K562 (cell line): ENCODE measurements at regions not wholly inside any gene's neighbourhood (a gene's known extent, or its start where the extent isn't known, plus 50 kb on each side); places are given as distances from the start of the nearest gene placed in this dataset.

Source experiments
- CTCF ChIP-seq, 3 experiments: IDR thresholded peaks in 2 of 3; conservative IDR thresholded peaks in 1 of 3; 2 replicates each; pipeline ENCODE4 v1.5.1; 2011 to 2012; ENCODE audit warnings: low read length in 3 of 3, mild to moderate bottlenecking in 3 of 3, control low read depth in 2 of 3, improper control_type of control experiment in 1 of 3, inconsistent platforms in 1 of 3, low read depth in 1 of 3, mixed read lengths in 1 of 3, moderate library complexity in 1 of 3; ENCODE audit not compliant: insufficient read depth in 2 of 3
- EZH2 ChIP-seq: IDR thresholded peaks from 2 replicates; pipeline ENCODE4 v1.6.1; 2012; ENCODE audit warnings: low read depth, mild to moderate bottlenecking, inconsistent platforms, low read length, borderline replicate concordance
- JUN ChIP-seq, 2 experiments: sonication (generic) in 1 of 2; formaldehyde crosslinking in 1 of 2; IDR thresholded peaks; 2 replicates each; pipeline versions ENCODE4 v1.6.1 to v1.8.0; 2012 to 2022; ENCODE audit warnings: borderline replicate concordance in 2 of 2, mild to moderate bottlenecking in 2 of 2, improper control_type of control experiment in 1 of 2, low read depth in 1 of 2, low read length in 1 of 2, missing genetic modification reagents in 1 of 2
- KLF16 ChIP-seq: IDR thresholded peaks from 2 replicates; pipeline ENCODE4 v1.6.1; 2016; ENCODE audit warnings: antibody characterized with exemption
- MGA ChIP-seq: fragments of 450-650 bp; IDR thresholded peaks from 2 replicates; pipeline ENCODE4 v1.6.1; 2016; ENCODE audit warnings: mild to moderate bottlenecking, moderate library complexity
- SAP30 ChIP-seq: fragments of 200-600 bp; sonication (generic); IDR thresholded peaks from 2 replicates; pipeline ENCODE4 v1.6.1; 2012; ENCODE audit warnings: borderline replicate concordance, low read depth, mild to moderate bottlenecking, moderate library complexity, low read length, control low read depth, inconsistent platforms; ENCODE audit not compliant: insufficient read depth, poor library complexity, severe bottlenecking
- SMAD4 ChIP-seq: fragments of 250-450 bp; sonication (Bioruptor Pico); conservative IDR thresholded peaks from 2 replicates; pipeline ENCODE4 v1.8.0; 2021; ENCODE audit warnings: inconsistent platforms, mild to moderate bottlenecking, moderate library complexity
- SPI1 ChIP-seq: IDR thresholded peaks from 2 replicates; pipeline ENCODE4 v1.6.1; 2011; ENCODE audit warnings: low read depth, low read length, control low read depth, borderline replicate concordance

DNA sequence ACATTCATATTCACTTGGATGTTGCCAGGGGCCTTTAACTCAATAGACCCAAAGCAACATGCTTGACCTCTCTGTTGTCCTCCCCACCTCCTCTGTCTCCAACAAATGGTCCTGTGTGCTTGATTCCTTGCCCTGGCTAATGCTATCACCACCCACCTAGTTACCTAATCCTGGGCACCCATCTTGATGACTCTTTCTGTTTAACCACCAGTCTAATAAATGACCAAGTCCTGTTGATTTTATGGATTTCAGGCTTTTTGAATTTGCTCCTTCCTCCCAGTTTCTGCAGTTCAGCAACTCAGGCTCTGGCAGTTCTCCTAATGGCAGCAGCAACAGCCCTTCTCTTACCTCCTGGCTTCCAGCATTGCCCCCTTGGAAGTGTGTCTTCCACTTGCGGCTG, 246.3 kb upstream of the KLF4 start:
- TF ChIP-seq MGA (no peak), KLF16 (no peak), SPI1 (no peak), SAP30 (no peak), CTCF (IDR thresholded peaks at IDR 0.05 in 2 of 3, conservative IDR thresholded peaks at IDR 0.05 in 1 of 3; ENCODE audit: insufficient read depth in 2 of 3, low read depth in 1 of 3, low read length in 3 of 3) (no peak), SMAD4 (CRISPR knock-in tag) (no peak), JUN (IDR thresholded peaks at IDR 0.05; ENCODE audit: borderline replicate concordance, low read depth, low read length) (no peak), JUN (CRISPR knock-in tag; IDR thresholded peaks at IDR 0.05; ENCODE audit: borderline replicate concordance) (no peak), EZH2 (no peak)
